ENCODE measurements at regions not wholly inside any gene's neighbourhood (a gene's known extent, or its start where the extent isn't known, plus 50 kb on each side); places are given as distances from the start of the nearest gene placed in this dataset.

GRCh38 chr18:77969972-77970371, 720.3 kb downstream of the GALR1 start:
- Histone ChIP-seq H3K27me3 (replicated peaks; ENCODE audit: insufficient read depth) (no peaks in the 10 kb centered on the region), H3K36me3 (no peaks in the 10 kb centered on the region), H3K9me3 (no peaks in the 10 kb centered on the region), H3K4me3 (no peak overlapping the region), H3K4me1 (ENCODE audit: control insufficient read depth in 1 of 2, low read depth in 2 of 2) (no peaks in the 10 kb centered on the region), H3K27ac (no peak overlapping the region)
- DNase-seq (ENCODE audit: low spot score) (no peak), ATAC-seq (ENCODE audit: insufficient number of reproducible peaks, low FRiP score, low read depth) (no peak)
- no peak for TF ChIP-seq CTCF (IDR thresholded peaks at IDR 0.05)

GRCh38 chr18:77970814-77971213, 721.2 kb downstream of the GALR1 start:
- Histone ChIP-seq H3K27me3 (replicated peaks; ENCODE audit: insufficient read depth) (no peaks in the 10 kb centered on the region), H3K36me3 (no peaks in the 10 kb centered on the region), H3K4me1 (ENCODE audit: control insufficient read depth in 1 of 2, low read depth in 2 of 2) (no peaks in the 10 kb centered on the region), H3K27ac (no peak overlapping the region), H3K4me3 (no peak overlapping the region), H3K9me3 (no peaks in the 10 kb centered on the region)
- ATAC-seq (ENCODE audit: insufficient number of reproducible peaks, low FRiP score, low read depth) = no peak
- DNase-seq (ENCODE audit: low spot score) = no peak
- no peak for TF ChIP-seq CTCF (IDR thresholded peaks at IDR 0.05)

GRCh38 chr18:77973745-77974144, 724.1 kb downstream of the GALR1 start:
- DNase-seq (ENCODE audit: low spot score) (no peak), ATAC-seq (ENCODE audit: insufficient number of reproducible peaks, low FRiP score, low read depth) (no peak)
- no peaks in the 10 kb centered on the region for H3K36me3 ChIP-seq
- no peak overlapping the region for H3K4me3 ChIP-seq
- H3K27ac ChIP-seq = no peak overlapping the region
- H3K4me1 ChIP-seq (ENCODE audit: control insufficient read depth in 1 of 2, low read depth in 2 of 2) = no peaks in the 10 kb centered on the region
- H3K9me3 ChIP-seq = no peaks in the 10 kb centered on the region
- H3K27me3 ChIP-seq (replicated peaks; ENCODE audit: insufficient read depth) = no peaks in the 10 kb centered on the region
- no peak for TF ChIP-seq CTCF (IDR thresholded peaks at IDR 0.05)

- Histone ChIP-seq H3K4me1 (ENCODE audit: control insufficient read depth in 1 of 2, low read depth in 2 of 2) (no peaks in the 10 kb centered on the region), H3K27me3 (replicated peaks; ENCODE audit: insufficient read depth) (no peaks in the 10 kb centered on the region), H3K4me3 (no peak overlapping the region), H3K9me3 (no peaks in the 10 kb centered on the region), H3K36me3 (no peaks in the 10 kb centered on the region), H3K27ac (no peak overlapping the region)
- TF ChIP-seq CTCF (IDR thresholded peaks at IDR 0.05) = no peak
- no peak for ATAC-seq (ENCODE audit: insufficient number of reproducible peaks, low FRiP score, low read depth)
- DNase-seq (ENCODE audit: low spot score) = no peak
Observed at GRCh38 chr18:77974329-77974728, 724.7 kb downstream of the GALR1 start.

GRCh38 chr18:77977331-77977730, 727.7 kb downstream of the GALR1 start:
- no peak overlapping the region for H3K4me3 ChIP-seq
- no peaks in the 10 kb centered on the region for H3K36me3 ChIP-seq
- no peak for TF ChIP-seq CTCF (IDR thresholded peaks at IDR 0.05)
- no peaks in the 10 kb centered on the region for H3K9me3 ChIP-seq
- DNase-seq (ENCODE audit: low spot score) = no peak
- ATAC-seq (ENCODE audit: insufficient number of reproducible peaks, low FRiP score, low read depth) = no peak
- no peaks in the 10 kb centered on the region for H3K27me3 ChIP-seq (replicated peaks; ENCODE audit: insufficient read depth)
- H3K27ac ChIP-seq = no peak overlapping the region
- no peaks in the 10 kb centered on the region for H3K4me1 ChIP-seq (ENCODE audit: control insufficient read depth in 1 of 2, low read depth in 2 of 2)
